A204.1 (cell line): ENCODE measurements at regions not wholly inside any gene's neighbourhood (a gene's known extent, or its start where the extent isn't known, plus 50 kb on each side); places are given as distances from the start of the nearest gene placed in this dataset.
"Not testable (repeated sequence)": the region's sequence is repeated elsewhere in the genome, so short reads cannot be mapped to it uniquely, and the experiment has no call there.

Source experiments
- FAIRE-seq: peaks from 2 replicates; lab custom pipeline; 2012; peaks lifted over from hg19 to GRCh38; lab: Jason Lieb, UNC

DNA sequence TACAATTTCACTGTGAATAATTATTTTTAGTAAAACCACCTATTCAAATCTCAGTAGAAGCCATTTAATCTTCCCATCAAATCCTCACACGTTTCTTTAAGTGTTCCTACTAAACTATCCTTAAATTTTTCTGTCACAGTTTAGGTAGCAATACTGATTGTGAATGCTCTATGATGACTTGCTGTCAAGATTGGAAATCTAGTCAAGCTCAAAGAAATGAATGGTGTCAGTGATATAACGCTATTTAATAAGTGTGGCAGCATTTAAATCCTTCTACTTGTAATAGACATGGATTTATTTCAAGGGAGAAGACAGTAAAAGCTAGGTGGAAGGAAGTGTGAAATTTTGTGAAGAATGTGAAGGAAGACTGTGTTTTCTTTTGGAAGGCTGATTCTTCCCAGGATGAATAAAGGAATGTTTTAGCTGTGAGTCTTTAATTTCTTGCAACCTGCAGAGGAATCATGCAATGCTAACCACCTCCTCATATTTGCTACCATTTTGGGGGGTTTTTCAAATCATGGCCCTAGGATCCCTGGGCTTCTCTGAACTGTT is 936.7 kb upstream of the NEGR1 start:
- no peak for FAIRE-seq

DNA sequence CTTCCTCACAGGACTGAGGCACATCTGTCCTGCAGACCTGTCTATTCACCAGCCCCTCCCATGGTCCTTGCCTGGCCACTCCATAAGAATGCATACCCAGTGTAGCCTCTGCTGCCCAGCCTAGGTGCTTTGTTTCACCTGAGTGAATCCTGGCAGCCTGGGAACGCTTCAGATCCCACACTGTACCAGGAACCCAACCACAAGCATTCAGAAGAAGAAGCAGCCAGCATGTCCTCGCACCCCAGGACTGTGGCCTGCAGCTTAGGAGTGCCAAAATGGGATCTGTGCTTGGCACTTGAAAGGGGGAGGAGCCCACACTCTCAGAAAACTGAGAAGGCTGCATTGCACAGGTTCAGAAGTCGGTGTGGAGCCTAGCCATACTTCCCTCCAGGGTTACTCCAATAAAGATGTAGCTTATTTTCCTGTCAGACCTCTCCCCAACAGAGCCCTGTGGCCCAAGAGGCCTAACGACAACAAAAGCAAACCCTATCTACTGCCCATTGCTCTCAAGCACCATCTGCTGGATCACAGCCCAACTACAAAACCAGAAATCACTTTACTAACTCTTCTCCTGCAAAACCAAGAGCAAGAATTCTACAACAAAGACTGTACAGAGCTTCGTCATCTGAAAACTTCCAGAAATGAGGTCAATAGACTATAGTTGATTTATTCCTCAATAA is 923.1 kb upstream of the NEGR1 start:
- FAIRE-seq = no peak

DNA sequence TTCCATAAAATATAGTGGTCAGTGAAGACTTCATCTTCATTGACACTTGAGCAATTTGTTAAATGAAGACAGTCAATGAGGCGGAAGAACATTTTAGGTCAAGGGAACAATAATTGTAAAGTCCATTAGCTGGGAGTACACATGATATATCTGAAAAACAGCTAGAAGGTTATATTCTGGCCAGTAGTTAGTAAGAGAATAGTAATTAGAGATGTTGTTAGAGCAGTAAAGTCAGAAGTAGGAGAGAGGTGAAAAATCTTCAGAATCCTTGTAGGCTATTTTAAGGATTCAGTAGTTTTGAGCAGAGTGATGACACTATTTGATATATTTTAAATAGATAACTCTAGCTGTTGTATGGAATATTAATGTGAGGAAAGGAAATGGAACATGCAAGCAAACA is 915.6 kb upstream of the NEGR1 start:
- FAIRE-seq = no peak

DNA sequence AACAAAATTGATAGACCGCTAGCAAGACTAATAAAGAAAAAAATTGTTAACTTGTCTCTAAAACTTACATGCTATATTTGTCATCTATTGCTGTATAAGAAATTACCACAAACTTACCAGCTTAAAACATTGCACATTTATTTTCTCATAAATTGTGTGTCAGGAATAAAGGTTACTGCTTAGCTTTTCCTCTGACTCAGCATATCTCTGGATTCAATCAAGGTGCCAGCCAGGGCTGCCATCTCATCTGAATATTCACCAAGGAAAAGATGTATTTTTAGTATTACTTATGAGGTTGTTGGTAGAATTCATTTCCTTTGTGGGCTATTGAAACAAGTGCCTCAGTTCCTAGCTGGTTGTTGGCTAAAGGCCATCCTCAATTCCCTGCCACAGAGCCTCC is 912.6 kb upstream of the NEGR1 start:
- no peak for FAIRE-seq

DNA sequence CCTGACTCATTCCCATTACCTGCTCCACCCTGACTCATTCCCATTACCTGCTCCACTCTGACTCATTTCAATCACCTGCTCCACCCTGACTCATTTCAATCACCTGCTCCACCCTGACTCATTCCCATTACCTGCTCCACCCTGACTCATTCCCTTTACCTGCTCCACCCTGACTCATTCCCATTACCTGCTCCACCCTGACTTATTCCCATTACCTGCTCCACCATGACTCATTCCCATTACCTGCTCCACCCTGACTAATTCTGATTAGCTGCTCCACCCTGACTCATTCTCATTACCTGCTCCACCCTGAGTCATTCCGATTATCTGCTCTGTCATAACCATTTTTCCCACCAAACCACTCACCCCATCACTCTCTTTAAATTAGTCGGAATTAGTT is 901.2 kb upstream of the NEGR1 start:
- FAIRE-seq = not testable (repeated sequence)

DNA sequence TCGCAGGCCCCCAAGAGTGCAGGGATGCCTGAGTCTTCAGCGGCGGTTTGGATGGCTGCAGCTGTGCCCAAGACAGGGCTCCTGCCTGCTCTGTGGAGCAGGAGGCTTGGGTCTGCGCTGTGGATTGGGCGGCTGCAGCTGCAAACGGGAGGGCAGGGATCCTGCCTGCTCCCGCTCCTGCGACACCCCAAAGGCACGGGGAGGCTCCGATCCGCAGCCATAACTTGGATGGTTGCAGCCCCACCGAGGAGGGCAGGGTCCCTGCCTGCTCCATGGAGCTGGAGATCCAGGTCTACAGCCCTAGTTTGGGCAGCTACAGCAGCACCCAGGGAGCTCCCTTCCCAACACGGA is 898.8 kb upstream of the NEGR1 start:
- FAIRE-seq = no peak

DNA sequence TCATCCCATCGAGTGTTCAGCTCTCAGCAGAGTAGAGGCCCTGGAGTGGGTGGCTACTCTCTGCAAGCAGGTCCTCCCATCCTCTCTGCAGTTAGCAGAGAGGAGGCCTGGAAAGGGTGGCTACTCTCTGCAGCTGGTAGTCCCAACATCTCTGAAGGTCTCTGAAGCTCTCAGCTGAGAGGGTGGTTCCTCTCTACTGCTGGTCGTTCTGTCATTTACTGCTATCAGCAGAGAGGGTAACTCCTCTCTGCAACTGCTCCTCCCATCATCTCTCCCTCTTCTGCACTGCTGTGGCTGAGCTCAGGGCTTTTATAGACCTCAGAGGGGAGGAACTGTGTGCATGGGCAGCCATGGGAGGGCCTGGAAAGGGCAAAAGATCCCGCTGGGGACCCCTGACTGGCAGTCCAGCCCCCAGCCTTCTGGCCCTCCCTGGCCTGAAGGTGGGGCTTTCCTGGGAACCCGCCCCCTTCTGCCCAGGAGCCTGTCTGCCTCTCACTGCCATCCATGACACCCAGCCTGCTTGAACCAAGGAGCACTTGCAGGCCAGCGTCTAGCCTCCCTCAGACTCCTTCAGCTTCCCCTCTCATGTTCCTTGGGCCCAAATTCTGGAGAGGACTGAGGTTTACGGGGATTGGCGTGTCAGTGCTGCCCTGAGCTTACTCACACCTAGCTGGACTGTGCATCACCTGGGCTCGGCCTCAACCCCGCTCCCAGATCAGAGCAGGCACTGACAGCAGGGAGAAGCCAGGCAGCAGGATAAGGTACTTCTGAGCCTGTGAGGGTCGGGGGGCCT is 898.3 kb upstream of the NEGR1 start:
- FAIRE-seq = no peak

DNA sequence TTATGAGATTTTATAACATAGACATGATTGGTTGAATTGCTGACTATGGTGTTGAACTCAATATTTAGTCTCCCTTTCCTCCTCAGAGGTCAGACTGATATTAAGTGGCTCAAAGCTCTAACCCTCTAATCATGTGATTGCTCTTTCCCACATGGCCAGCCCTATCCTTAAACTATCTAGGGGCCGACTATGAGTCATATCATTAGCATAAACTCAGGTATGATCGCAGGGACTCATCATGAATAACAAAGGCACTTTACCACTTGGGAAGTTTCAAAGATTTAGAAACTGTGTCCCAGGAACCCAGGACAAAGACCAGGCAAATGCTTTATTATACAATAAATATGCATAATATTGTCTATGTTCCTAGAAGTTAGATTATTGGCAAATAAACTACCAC is 894.6 kb upstream of the NEGR1 start:
- FAIRE-seq = no peak

DNA sequence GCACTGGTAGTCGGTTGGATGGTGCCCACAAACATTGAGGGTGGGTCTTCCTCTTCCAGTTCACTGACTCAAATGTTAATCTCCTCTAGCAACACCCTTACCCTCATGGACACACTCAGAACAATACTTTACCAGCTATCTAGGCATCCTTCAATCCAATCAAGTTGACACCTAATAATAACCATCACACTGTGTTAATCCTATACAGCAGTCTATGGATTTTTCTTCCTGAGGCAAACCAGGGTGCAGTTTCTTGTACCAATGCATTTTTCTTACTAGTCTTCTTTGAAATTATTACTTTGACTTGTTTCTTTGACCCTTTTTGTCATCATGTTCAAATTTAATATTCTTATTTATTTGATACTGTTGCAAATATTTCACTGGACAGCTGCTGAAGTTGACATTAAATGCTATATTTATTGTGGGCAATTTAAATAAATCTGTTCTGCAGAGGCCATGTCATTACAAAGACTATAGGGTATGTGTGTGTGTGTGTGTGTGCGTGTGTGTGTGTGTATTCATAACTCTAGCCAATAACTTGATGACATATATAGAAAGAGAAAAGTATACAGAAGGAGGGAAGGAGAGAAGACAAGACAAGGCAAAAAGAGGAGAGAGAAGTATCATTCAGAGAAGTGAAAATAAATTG is 884.8 kb upstream of the NEGR1 start:
- FAIRE-seq = no peak

DNA sequence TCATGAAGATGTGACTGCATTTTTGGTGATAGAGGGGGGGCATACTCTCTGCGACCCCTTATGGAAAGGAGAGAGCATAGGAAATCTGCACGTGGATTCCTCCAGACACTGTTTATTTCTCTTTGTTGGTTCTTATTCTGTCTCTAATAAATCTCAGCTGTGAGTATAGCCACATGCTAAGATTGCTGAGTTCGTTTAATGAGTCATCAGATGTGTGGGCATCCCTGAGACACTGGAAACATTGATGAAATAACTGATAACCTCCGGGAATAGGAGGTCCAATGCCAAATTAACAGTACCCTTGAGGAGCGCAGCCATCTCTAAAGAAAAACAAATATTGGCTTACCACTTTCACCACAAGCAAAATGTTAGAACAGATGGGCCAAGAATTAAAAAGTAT is 880.2 kb upstream of the NEGR1 start:
- no peak for FAIRE-seq

DNA sequence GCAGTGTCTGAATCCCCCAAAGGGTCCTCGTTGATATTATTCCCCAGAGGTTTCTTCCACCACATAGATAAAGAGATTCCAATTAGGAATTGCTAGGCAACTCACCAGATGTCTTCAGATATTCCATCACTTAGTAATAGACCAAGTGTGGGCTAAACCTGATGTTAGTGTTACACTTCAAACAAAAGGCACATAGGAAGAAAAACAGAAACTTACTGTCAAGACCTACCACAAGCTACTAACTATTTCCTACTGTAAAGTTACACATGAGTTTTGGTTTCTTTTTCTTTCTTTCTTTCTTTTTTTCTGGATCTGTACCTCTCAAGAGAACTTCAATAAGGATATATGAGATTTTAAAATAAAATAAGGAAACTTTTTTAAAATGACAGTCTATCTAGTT is 879.1 kb upstream of the NEGR1 start:
- no peak for FAIRE-seq

DNA sequence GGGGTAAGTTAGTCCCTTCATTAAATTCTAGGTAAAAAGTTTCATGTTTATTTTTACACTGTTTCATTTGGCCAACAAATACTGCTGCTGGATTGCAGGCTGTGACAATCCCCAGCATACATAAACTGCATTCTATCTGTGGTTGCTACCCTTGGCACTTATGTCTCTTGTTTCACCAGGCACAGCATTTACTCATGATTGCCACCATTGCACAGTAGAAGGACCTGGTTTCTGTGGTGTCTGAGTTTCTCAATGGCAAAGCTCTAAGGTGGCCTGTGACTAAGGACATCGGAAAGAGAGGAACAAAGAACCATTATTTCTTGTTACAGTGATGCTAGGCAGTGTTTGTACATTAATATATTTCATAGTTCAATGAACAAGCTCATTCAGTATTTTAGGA is 878.4 kb upstream of the NEGR1 start:
- no peak for FAIRE-seq

DNA sequence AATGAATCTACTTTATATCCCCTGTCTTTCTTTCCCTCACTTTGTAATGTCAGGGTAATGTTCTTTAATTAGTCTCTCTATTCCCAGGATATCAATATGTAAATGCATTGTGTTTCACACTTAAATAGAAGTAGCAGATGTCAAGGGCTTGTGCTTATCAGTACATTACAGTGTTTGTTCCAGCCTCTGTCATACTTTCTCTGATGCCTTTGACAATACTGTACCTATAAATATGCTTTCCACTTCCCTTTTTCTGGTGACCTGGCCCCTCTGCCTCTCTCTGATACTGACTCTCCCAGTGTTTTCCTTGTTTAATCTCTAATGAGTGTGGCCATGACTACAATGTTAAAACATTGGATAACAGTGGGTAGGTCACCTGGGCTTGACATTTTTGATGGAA is 862.0 kb upstream of the NEGR1 start:
- FAIRE-seq = no peak

DNA sequence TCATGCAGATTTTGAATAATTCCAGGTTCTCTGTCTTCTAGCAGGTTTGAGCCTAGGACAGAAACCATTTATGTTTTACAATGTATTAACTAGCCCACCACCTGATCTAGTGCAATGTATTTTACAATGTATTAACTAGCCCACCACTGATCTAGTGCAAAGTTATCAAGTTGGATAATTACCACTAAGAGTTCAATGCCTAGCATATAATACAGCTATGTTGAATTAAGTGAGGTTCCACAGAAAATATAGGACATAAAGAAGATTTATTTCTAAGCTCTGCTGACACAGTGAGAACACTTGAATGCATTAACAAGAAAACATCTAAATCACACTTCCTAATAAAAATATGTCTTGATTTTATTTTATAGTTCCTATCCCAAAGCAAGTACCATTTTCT is 854.6 kb upstream of the NEGR1 start:
- FAIRE-seq = no peak

DNA sequence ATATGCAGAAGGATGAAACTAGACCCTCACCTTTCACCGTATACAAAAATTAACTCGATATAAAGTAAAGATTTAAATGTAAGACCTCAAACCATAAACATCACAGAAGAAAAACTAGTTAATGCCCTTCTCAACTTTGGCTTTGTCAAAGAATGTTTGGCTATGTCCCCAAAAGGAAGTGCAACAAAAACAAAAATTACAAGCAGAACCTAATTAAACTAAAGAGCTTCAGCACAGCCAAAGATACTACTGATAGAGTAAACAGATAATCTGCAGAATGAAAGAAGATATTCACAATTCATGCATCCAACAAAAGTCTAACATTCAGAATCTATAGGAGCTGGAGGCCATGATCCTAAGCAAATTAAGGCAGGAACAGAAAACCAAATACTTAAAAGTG is 824.6 kb upstream of the NEGR1 start:
- FAIRE-seq = no peak

DNA sequence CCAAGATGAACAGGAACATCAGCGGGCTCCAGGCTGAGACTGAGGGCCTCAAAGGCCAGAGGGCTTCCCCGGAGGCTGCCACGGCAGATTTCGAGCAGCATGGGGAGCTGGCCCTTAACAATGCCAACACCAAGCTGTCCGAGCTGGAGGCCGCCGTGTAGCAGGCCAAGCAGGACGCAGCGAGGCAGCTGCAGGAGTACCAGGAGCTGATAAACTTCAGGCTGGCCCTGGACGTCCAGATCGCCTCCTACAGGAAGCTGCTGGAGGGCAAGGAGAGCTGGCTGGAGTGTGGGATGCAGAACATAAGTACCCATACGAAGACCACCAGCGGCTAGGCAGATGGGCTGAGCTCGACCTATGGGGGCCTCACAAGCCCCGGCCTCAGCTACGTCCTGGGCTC is 823.4 kb upstream of the NEGR1 start:
- no peak for FAIRE-seq

DNA sequence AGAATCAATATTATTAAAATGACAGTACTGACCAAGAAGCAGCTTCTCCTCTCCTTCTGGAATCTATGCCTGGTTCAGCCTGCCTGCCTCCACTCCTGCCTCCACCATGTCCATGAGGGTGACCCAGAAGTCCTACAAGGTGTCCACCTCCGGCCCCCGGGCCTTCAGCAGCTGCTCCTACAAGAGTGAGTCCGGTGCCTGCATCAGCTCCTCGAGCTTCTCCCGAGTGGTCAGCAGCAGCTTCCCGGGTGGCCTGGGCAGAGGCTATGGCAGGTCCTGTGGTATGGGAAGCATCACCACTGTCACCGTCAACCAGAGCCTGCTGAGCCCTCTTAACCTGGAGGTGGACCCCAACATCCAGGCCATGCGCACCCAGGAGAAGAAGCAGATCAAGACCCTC is 822.4 kb upstream of the NEGR1 start:
- no peak for FAIRE-seq

DNA sequence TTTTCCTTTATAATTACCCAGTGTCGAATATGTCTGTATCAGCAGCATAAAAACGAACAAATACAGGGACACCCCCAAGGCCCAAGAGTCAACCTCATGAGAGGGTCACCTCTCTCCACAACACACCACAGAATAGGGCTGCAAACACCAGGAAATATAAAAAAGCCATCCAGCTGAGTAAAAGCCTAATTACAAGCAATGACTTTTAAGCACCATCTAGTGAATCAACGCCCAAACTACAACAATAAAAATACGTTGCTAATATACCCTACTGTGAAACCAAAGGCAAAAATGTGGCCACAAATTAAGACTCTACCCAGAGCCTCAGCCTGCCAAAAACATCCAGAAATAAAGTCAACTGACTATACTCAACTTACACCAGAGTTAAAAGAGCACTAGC is 817.9 kb upstream of the NEGR1 start:
- no peak for FAIRE-seq

DNA sequence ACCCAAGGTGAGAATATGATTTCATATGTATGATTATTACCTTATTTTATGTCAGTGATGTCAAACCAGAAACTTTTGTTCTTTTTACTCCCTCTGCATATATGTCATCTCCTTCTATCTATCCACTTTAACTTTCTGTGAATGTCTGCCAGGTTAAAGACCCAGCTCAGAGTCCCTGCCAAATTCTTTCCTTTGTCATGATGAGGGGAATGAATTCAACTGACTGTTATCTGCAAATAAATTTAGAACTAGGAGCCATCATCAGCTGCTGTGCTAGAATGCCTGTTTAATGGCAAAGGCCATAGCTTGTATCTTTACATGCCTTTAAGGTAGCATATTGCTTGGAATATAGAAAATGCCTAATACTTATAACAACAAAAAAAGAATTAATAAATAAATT is 815.6 kb upstream of the NEGR1 start:
- no peak for FAIRE-seq

DNA sequence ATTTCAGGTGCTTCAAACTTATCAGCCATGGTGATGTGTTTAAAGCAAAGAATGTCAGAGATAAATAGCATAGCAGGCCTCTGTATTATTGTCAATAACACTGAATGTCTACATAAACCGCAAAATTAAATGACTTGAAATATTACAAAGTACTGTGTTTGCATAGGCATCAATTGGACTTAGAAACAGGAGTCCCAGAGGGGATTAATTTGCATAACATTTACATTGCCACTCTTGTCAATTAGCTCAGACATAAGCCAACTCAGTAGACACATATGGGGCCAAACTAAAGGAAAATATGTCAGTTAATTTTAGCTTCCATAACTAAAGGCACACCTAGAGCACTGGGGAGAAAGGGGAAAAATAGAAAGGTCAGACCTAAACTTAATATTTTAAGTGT is 814.5 kb upstream of the NEGR1 start:
- FAIRE-seq = no peak

DNA sequence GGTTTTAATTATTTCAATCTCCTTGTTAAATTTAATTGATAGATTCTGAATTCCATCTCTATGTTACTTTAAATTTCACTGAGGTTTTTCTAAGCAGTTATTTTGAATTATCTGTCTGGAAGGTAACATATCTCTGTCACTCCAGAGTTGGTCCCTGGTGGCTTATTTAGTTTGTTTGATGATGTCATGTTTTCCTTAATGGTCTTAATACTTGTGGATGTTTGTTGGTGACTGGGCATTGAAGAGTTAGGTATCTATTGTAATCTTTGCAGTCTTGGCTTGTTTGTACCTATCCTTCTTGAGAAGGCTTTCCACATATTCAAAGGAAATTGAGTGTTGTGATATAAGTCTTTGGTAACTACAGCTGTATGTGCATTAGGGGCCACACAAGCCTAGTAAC is 810.0 kb upstream of the NEGR1 start:
- FAIRE-seq = no peak

DNA sequence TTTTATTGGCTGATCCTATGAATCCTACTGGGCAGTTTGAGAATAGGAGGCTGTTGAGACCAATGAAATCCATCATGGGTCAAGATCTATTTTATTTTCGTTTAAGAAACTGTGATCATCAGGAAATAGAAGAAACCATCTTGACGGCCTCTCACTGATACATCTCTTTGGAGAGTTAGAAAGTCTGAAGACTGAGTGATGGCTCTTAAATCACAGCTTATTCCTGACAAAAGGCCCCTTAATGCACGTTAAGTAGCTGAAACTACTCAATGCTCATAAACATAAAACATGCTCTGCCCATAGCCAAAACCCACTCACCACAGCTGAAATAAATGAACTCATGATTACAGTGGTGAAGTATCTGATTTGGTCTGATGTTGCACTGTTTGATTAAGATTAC is 784.5 kb upstream of the NEGR1 start:
- no peak for FAIRE-seq

DNA sequence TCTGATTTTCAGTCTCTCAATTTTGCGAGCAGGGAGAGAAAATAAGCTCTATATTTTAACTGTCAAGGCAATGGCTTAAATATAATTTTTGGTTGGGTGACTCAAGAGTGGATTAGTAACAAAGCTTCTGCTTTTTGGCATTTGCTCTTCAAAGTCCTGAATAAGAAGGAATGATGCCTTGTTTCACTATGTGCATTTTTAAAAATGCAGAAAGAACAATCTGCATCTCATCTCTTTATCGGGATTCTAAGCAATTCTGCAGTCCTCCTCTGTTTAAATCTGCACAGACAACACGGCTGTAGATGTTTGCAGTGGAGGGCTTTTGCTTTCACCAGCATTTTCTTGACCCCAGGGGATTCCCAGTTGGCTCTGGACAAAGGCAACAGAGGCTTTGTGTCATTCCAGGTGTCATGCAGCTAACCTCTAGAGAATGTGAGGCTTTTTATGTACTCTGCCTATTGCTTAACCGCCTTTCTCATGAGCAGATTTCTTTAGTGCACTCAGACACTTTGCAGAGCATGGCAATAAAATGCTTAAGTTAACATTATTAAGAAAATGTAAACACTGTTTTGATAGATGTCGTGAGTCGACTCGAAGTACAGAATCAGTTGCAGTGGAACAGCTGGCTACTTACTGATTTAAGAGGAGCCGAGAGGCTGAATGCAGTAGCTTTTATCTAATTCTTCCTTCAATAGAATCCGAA is 783.2 kb upstream of the NEGR1 start:
- no peak for FAIRE-seq
